RKO (cell line): ENCODE measurements at regions not wholly inside any gene's neighbourhood (a gene's known extent, or its start where the extent isn't known, plus 50 kb on each side); places are given as distances from the start of the nearest gene placed in this dataset.
"Not testable (repeated sequence)": the region's sequence is repeated elsewhere in the genome, so short reads cannot be mapped to it uniquely, and the experiment has no call there.

ENCODE experiments used
- DNase-seq: peaks from one replicate; pipeline ENCODE4 v3.0.0-alpha.2; 2016; ENCODE audit warnings: low spot score

GRCh38 chr21:5065240-5066211, 5455.9 kb upstream of the TPTE start:
- not testable (repeated sequence) for DNase-seq

- DNase-seq: not testable (repeated sequence)
Measured at GRCh38 chr21:5066682-5067251, 5454.6 kb upstream of the TPTE start.

- not testable (repeated sequence) for DNase-seq
Measured at GRCh38 chr21:5067326-5068048, 5453.9 kb upstream of the TPTE start.

GRCh38 chr21:5068649-5069048, 5452.7 kb upstream of the TPTE start:
- DNase-seq: not testable (repeated sequence)

- DNase-seq: not testable (repeated sequence)
Measured at GRCh38 chr21:5071180-5071579, 5450.2 kb upstream of the TPTE start.

GRCh38 chr21:5076854-5077253, 5444.5 kb upstream of the TPTE start:
- not testable (repeated sequence) for DNase-seq

- DNase-seq: not testable (repeated sequence)
Measured at GRCh38 chr21:5079361-5079760, 5442.0 kb upstream of the TPTE start.

GRCh38 chr21:5080015-5080414, 5441.4 kb upstream of the TPTE start:
- DNase-seq: not testable (repeated sequence)

- DNase-seq: not testable (repeated sequence)
Measured at GRCh38 chr21:5084246-5084645, 5437.1 kb upstream of the TPTE start.

GRCh38 chr21:5085456-5085855, 5435.9 kb upstream of the TPTE start:
- DNase-seq: not testable (repeated sequence)

- not testable (repeated sequence) for DNase-seq
Measured at GRCh38 chr21:5086416-5086815, 5435.0 kb upstream of the TPTE start.

- DNase-seq: not testable (repeated sequence)
Measured at GRCh38 chr21:5088820-5089219, 5432.6 kb upstream of the TPTE start.

- not testable (repeated sequence) for DNase-seq
Measured at GRCh38 chr21:5089399-5090089, 5431.8 kb upstream of the TPTE start.

- DNase-seq: not testable (repeated sequence)
Measured at GRCh38 chr21:5090132-5091079, 5431.0 kb upstream of the TPTE start.

- not testable (repeated sequence) for DNase-seq
Measured at GRCh38 chr21:5091274-5091673, 5430.1 kb upstream of the TPTE start.

- DNase-seq: not testable (repeated sequence)
Measured at GRCh38 chr21:5095628-5096027, 5425.8 kb upstream of the TPTE start.

GRCh38 chr21:5098010-5098743, 5423.2 kb upstream of the TPTE start:
- DNase-seq: not testable (repeated sequence)

- not testable (repeated sequence) for DNase-seq
Measured at GRCh38 chr21:5100604-5101174, 5420.7 kb upstream of the TPTE start.

GRCh38 chr21:5101749-5102148, 5419.6 kb upstream of the TPTE start:
- not testable (repeated sequence) for DNase-seq
